ENCODE measurements at regions not wholly inside any gene's neighbourhood (a gene's known extent, or its start where the extent isn't known, plus 50 kb on each side); places are given as distances from the start of the nearest gene placed in this dataset.

DNA sequence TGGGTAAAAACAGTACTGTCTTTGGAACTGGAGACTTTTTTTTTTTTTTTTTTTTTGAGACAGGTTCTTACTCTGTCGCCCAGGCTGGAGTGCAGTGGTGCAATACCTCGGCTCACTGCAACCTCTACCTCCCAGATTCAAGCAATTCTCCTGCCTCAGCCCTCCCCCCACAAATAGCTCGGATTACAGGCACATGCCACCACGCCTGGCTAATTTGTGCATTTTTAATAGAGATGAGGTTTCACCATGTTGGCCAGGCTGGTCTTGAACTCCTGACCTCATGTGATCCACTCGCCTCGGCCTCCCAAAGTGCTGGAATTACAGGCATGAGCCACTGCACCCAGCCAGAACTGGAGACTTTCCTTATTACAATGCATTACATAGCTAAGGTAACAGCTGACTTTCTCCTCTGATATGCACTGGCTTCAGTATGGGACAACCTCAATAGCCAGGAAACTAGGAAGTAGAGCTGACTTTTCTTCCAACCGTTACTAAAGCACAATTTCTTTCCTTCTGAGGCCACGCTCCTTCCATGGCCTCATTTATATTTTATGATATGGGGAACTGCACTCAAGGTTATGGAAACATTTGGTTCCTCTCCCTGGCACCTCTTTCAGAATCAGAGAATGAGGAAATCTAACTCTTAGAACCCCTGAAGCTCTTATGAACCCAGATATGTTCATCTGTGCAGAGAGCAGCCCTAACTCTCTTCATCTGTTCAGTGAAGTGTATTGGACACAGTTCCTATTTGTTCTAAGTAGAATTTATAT lies 53.5 kb upstream of the FAM9B start:
- DNase-seq = no peak

DNA sequence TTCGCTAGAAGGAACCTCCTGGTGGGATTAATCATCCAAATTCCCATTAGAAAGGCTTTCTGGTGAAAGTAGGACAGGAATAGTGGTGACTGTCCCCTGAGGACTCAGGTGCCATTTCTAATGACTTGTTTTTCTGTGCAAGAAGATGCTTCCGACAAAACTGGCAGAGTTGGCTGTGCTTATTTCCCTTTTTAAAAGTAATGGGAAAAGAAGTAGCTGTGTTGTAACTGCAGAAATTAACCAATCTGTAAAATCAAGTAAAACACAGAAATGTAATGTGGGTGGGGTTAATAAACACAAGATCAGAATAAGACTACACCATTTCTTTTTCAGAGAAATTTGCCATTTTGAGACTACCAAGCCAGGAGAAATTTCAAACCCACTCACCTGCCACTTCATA lies 55.0 kb upstream of the FAM9B start:
- no peak for DNase-seq

DNA sequence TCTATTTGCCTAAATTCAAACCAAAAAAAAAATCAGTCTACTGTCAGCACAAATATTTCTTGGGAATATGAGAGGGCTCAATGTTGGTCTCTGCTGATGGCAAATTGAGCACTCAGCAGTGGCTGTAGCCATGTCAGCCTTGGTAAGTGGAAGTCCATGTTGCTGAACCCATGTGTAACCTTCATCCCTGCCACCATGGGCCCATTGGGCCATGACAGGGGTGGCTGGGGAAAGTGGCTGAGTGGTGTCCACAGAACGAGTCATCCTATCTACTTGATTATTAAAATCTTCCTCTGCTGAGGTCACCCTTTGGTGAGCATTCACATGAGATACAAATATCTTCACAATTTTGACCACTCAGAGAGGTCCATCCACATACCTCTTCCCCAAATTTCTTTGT lies 56.8 kb upstream of the FAM9B start:
- DNase-seq = no peak

DNA sequence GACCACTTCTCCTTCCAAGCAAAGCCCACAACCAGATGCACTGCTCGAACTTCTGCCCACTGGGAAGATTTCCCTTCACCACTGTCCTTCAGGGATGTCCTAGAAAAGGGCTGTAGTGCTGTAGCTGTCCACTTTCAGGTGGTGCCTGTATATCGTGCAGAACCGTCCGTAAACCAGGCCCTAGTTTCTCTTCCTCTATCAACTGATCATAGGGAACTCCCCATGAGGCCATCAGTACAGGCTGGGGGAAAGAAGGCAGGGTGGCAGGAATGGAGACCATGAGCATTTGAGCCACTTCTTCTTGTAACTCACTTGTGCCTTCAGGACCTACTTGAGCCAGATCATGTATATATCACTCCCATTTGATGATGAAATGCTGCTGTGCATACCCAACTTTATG lies 57.3 kb upstream of the FAM9B start:
- no peak for DNase-seq

DNA sequence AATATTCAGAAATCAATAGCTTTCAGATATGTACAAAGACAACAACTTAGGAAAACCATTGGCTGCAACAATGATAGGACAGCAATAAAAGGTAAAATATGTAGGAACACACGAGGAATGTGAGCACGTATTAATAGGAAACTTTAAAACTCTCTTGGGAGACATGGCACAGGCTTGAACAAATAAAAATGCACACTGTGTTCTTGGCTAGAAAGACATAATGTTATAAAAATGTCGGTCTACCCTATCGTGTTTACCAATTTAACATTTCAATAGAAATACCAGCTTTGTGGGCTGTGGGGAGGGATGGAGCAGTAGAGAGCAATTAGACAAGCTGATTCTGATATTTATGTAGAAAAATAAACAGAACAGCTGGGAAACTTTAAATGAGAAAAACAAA lies 69.0 kb upstream of the FAM9B start:
- no peak for DNase-seq

DNA sequence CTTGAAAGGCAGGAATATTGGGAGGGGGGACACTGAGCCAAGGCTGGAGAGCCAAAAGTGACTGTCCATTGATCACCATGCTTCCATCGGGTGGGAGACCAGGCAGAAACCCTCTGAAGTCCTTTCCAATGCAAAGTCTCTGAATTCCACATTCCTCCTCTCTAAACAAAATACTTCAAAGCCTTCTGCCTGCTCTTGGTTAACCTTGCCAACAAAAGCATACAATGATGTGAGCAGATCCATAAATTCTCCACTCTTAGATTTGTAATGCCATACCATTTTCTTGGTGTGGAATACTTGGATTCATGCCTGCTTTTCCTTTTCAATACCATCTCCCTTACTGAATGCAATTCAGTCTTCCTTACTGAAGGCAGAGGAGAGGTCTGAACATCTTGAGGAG lies 74.1 kb upstream of the FAM9B start:
- DNase-seq = no peak

DNA sequence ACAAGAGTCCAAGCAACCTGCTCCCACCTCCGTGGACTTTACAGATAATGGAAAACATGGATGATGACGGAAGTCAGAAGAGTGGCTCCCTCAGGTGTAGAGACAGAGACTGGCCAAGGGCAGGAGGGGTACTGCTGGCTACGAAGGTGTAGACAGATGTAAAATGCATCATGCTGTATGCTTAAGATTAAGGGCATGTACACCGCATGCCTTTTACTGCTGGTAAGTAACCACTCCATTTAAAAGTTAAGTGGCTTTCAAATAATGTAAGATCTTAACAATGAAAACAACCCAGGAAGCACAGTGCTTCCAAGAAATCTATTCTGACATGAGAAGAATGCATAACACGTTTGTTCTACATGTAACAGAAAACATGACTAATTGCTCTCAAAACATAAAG lies 76.9 kb upstream of the FAM9B start:
- DNase-seq = no peak

DNA sequence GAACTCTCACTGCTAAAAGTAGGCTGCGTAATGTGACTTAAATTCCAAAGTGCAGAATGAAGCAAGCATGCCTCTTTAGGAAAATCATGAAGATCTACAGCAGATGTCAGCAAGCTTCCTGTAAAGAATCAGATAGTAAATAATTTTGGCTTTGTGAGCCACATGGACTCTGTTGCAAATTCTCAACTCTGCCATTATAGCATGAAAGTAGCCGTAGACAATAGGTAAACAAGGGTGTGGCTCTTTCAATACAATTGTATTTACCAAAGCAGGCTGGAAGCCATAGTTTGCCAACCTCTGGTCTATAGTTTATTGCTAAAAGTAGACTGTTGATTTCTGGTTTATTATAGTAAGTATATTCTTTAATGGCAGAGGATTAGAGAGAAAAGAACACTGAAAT lies 80.3 kb upstream of the FAM9B start:
- DNase-seq = no peak

DNA sequence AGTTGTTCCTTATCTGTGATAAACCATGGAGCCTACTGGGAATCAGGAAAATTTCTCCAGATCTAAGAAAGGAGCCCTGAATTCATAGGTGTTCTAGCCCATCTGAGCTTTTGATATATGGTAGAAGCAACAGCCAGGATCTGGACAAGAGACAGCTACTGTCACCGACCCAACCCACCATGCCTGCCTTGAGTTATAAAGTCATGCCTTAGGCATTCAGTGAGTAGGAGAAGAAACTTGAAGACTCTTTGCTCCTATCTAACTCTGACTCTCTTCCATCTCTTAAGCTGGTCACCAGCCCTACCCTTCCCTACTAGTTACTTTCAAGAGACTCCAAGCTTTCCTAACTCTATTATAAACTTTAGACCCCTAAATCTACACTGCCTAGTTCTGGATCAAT lies 83.9 kb upstream of the FAM9B start:
- DNase-seq = no peak

DNA sequence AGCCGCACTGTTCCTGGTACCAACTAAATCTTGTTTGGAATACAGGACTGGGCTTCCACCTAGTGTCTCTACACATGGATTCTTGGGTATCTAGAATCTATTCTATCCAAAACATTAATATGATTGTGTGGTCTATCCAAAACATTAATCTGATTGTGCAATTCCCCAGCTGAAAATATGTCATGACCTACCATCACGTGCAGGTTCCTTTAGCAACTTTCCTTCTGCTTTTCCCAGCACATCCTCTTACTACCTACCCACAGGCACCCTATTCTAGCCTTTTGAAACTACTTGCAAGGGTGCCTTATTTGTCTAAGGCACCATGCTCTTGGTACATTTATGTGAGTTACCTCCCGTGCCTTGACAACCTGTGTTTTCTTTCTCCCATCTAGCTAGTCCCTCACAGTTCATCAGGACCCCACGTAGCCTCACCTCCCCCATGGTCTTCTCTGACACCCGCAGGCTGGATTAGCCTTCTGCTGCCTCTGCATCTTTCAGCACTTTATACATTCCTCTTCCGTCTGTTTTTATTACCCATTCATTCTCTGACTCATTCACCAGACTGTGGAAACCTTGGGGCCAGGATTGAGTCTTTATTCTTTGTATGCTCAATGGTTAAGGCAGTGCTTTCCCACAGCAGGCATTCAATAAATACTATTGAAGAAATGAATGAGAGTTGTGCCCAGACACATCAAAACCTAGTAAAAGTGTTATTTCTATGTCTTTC lies 88.8 kb upstream of the FAM9B start:
- DNase-seq = no peak

DNA sequence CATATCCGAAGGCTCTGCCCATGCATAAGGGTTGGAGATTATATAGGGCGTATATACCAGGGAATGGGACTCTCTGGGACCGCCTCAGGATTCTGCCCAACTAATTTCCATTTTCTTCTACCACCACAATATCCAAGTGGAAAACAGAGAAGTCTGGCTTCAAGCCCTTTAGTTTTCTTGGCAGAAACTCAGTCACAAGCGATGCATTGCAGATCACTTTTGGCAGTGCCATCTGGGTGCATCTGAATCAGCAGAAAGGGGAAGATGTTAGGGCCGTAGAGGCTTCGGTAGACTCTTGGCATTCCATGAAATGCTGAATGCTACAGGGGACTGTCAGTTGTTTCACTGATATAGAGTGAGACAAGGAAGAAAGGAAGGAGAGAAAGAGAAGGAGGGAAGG lies 94.1 kb upstream of the FAM9B start:
- no peak for DNase-seq

DNA sequence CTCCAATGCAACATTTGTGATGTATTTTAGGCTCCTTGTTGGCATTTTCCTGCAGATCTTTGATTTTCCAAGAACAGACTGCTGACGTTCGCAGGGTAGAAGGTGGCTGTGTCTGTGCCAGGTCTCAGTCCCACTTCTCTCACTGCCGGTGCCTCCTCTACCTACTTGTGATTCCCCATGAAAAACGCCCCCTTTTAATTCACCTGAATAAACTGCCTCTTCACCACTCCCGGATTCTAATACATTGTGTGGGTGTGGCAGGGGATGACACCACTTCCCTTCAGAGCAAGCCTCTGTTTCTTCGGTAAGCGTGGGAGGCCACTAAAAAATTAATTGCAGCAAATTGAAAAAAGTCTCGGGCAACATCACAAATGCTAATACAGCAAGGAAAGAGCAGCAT lies 96.1 kb upstream of the FAM9B start:
- no peak for DNase-seq

DNA sequence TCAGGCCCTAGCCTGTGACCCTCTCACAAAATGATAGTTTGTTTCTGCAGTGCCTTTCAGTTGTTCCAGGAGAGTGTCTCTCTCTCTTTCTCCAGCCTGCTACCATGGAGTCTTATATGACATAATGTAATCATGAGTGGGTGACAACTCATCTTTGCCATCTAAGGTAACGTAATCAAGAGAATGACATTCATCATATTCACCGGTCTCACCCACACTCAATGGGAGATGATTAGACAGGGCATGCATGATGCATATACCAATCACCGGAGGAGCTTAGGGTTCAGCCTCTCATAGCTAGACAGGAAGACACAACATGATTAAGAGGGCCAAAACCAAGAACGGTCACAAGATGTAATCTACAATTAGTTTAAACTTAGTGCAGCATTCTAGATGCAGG lies 97.1 kb upstream of the FAM9B start:
- DNase-seq = no peak

DNA sequence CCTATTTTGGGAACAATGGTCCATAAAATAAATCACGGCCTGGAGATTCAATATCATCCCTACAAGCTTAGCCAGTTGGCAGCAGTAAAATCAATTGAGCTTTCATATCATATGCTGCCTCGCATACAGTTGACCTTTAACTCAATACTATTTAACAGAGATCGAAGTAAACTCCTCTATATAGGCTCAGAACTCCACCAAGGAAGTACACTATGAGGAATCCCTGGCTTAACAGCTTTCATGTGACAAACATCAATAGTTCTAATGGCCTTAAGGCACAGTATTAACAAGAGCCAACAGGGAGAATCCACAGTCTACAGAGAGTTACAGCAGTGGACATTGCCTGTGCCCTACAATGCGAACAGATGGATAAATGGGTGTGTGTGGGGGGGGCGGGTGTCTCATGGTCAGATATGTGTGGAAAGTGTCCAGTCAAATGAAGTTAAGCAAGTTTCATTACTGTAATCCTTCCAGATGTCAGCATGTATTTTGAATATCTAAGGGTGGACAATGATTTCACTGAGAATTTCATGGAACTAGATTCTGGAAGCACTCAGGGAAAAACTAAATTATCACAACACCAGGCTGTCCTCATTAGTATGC lies 98.2 kb upstream of the FAM9B start:
- no peak for DNase-seq

DNA sequence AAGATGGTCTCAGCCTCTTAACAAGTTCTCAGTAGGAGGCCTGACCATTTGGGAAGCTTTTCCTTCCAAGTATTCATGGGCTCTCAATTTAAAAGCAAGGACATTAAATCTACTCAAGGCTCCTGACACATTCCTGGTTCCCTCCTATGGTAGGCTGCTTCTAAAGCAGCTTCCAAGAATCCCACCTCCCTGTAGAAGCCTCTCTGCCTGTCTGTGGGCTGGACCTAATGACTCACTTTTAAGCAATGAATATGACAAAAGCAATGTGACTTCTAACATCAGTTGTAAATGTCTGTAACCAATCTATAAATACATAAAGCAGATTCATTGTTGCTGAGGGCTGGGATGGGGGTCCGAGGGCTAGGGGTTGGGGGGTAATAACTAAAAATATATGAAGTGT lies 99.5 kb upstream of the FAM9B start:
- DNase-seq = no peak

DNA sequence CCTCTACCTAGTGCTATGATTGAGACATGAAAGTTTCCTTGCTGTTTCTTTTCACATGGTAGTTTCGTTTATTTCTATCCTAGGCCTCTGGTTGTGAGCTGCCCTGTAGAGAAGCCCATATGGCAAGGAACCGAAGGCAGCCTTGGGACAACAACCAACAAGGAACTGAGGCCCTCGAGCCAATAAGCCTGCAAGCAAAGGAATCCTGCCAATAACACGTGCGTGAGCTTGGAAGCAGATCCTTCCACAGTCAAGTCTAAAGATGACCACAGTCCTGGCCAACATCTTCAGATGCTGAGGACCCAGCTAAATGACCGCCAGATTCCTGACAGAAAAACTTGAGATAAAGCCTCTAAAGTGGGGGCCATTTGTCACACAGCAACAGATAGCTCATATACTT lies 100.4 kb upstream of the FAM9B start:
- no peak for DNase-seq

DNA sequence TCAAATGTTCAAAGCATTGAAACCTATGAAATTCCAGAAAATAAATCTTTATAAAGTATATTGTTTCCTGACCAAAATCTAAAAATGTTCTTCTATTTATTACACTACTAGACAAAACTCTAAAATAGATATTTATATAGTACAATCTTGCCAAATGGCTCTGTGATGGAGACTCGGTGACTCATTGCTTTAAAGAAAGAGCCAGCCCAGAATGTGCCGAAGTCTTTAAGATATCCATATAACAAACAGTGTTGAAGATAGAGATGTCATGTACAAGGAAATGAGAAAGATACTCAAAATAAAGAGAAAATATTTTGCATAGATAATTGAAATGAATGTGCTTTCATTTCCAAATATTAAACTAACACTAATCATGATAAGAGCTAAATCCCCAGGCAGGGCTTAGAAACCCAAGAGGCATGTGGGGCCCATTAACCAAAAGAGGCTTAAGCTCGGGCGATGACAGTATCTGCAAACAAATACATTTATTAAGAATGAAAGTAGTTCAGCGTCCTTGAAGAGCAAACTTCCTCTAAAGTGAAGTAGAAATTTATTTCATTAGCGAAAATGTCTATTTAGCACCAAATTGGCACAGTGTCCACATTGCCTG lies 102.1 kb upstream of the FAM9B start:
- DNase-seq = no peak

DNA sequence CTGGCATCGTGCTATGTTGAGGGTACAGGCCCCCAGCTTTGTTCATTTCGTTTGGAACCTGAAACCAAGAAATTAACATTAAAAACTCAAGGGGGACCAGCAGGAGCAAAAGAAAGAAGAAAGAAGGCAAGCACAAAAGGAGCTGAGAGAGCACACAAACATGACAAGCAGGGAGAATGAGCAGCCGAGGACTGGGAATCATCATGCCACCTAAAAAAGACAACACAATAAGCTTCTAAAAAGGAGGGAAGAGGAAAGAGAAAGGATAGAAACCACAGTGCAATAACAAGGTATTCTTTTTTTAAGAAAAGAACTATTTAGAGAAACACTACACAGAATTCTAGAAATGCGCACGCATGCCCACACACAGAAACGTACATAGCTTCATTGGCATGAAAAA lies 103.2 kb upstream of the FAM9B start:
- DNase-seq = no peak

DNA sequence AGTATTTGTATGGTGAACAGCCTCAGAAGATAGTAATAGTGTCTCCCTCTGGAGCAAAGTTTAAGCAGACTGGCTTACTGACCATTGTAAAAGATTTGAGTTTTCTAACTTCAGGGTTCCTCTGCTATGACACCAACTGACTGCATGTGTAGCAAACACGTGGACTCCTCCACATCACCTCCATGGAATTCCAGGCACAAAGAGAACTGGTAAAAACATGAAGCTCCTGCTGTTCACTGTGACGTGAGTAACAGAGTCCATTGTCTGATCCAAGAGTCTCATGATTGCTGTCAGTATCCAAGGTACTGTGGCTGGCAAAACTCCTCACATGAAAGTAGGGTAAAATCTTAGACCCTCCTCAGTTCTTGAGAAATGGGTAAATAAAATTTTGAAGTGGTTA lies 107.6 kb upstream of the FAM9B start:
- no peak for DNase-seq

DNA sequence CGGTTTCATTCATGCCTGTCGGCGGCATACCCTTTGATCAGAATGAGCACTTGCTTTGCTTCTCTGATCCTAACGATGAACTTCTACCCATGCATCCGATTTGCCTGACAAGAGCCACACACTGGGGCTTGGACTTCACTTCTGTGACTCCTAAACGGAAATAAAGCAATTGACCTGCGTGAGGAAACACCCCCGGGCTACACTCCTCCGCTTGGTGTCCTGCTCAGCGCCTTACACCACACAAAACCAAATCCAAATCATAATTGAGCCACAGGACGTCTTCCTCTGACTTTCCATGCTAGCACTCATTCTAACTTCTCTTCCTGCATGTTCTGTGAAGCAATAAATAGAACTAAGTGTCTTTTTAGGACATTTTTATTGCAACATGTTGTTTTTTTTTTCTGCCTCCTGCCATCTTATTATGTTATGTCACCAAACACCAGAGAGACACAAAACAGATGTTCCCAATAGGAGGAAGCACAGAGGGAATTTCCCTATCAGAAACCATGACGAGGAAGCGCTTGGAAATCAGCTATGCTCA lies 110.8 kb upstream of the FAM9B start:
- no peak for DNase-seq

DNA sequence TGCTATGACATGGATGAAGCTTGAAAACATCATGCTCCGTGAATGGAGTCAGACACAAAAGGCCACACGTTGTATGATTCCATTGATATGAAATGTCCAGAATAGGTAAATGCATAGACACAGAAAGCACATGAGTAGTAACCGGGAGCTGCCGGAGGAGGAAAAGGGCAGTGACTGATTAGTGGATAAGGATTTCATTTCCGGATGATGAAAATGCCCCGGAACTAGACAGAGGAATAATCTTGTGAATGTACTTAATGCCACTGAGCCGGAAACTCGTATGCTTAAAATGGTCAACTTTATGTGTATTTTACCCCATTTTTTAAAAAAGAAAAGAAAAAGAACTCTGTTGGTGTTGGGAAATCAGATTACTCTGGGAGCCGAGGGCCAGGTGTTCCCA lies 112.7 kb upstream of the FAM9B start:
- no peak for DNase-seq

DNA sequence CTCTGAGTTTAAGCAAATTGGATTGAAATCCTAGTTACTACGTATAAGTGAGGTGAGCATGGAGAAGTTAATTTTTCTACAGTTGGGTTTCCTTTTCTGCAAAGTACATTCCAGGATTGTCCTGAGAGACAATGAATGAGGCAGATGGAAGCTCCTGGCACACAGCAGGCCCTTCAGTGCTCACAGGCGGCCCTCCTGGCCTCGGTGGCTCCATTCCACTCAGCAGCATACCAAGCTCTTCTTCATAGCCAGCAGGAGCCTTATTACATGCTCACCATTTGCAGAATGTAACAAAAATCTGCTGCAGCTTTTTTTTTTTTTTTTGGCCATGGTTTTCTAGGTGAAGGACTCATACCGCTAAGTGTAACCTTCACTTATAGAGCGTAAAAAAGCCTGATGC lies 113.2 kb upstream of the FAM9B start:
- DNase-seq = no peak

DNA sequence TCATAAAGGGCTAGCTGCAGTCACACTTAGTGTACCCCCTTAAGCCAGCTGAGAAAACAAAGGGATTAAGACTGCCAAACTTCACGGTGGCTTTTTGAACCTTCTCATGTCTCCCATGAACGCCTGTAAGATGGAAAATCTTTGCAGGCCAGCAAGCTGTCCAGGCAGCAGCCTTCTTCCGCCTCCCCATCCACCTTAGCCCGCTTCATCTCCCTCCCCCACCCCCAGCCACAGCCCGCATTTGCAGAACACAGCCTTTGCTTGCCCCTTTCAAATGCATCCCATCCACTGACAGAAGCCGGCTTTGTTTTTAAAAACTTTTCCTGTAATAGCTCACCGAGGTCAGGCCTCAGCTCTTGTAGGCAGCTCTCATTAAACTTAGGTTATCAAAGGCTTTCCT lies 113.8 kb upstream of the FAM9B start:
- no peak for DNase-seq

Measured in central memory CD4-positive, alpha-beta T cell (primary cell).